ENCODE measurements at regions not wholly inside any gene's neighbourhood (a gene's known extent, or its start where the extent isn't known, plus 50 kb on each side); places are given as distances from the start of the nearest gene placed in this dataset.

- TF ChIP-seq, protein P1, sequence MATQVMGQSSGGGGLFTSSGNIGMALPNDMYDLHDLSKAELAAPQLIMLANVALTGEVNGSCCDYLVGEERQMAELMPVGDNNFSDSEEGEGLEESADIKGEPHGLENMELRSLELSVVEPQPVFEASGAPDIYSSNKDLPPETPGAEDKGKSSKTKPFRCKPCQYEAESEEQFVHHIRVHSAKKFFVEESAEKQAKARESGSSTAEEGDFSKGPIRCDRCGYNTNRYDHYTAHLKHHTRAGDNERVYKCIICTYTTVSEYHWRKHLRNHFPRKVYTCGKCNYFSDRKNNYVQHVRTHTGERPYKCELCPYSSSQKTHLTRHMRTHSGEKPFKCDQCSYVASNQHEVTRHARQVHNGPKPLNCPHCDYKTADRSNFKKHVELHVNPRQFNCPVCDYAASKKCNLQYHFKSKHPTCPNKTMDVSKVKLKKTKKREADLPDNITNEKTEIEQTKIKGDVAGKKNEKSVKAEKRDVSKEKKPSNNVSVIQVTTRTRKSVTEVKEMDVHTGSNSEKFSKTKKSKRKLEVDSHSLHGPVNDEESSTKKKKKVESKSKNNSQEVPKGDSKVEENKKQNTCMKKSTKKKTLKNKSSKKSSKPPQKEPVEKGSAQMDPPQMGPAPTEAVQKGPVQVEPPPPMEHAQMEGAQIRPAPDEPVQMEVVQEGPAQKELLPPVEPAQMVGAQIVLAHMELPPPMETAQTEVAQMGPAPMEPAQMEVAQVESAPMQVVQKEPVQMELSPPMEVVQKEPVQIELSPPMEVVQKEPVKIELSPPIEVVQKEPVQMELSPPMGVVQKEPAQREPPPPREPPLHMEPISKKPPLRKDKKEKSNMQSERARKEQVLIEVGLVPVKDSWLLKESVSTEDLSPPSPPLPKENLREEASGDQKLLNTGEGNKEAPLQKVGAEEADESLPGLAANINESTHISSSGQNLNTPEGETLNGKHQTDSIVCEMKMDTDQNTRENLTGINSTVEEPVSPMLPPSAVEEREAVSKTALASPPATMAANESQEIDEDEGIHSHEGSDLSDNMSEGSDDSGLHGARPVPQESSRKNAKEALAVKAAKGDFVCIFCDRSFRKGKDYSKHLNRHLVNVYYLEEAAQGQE (IDR thresholded peaks at IDR 0.05; ENCODE audit: insufficient read depth in 1 of 2, low read depth in 2 of 2, low read length in 2 of 2): no peak
- TF ChIP-seq POLR2AphosphoS5 (IDR thresholded peaks at IDR 0.05; ENCODE audit: low read depth, low read length) (no peak), TAF1 (IDR thresholded peaks at IDR 0.05; ENCODE audit: borderline replicate concordance, insufficient read depth, low read length) (no peak), FOXP2 (optimal IDR thresholded peaks at IDR 0.05; ENCODE audit: borderline replicate concordance, extremely low read depth, extremely low read length, insufficient read depth) (no peak), SIN3A (IDR thresholded peaks at IDR 0.05; ENCODE audit: borderline replicate concordance, insufficient read depth, low read length) (no peak)
Measured at GRCh38 chr10:31606841-31607240, 287.8 kb downstream of the ZEB1 start.

Measured in PFSK-1 (cell line).